NK-92 (cell line): ENCODE measurements at regions not wholly inside any gene's neighbourhood (a gene's known extent, or its start where the extent isn't known, plus 50 kb on each side); places are given as distances from the start of the nearest gene placed in this dataset.
"Not testable (repeated sequence)": the region's sequence is repeated elsewhere in the genome, so short reads cannot be mapped to it uniquely, and the experiment has no call there.

Source experiments
- DNase-seq: peaks from one replicate; lab custom pipeline; 2025; ENCODE audit not compliant: unreplicated experiment; lab: John Stamatoyannopoulos, UW

GRCh38 chr5:90338712-90339372 lies 70.7 kb downstream of the CETN3 start:
- no peak for DNase-seq

GRCh38 chr5:90337449-90338052 lies 72.0 kb downstream of the CETN3 start:
- DNase-seq = no peak

DNA sequence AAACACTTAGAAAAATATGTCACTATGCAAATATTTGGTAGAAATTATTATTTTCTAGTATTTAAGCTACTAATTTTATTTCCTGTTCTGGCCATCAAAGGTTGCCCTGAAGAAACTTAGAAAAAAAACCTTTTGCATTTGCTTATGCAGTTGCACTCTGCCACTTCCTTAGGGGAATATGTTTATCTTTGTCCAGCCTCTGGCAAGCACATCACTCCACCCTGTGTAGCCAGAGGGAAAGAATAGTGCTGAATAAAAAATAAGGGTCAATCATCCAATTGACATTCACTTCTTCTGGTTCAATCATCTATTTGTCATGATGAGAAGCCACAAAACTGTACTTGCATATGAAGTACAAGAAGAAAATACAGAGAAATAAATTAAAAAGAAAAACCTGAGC lies 72.8 kb downstream of the CETN3 start:
- DNase-seq = no peak

- DNase-seq = no peak
Observed at GRCh38 chr5:90334741-90335140, 74.8 kb downstream of the CETN3 start.

- no peak for DNase-seq
Observed at GRCh38 chr5:90329911-90330310, 79.6 kb downstream of the CETN3 start.

DNA sequence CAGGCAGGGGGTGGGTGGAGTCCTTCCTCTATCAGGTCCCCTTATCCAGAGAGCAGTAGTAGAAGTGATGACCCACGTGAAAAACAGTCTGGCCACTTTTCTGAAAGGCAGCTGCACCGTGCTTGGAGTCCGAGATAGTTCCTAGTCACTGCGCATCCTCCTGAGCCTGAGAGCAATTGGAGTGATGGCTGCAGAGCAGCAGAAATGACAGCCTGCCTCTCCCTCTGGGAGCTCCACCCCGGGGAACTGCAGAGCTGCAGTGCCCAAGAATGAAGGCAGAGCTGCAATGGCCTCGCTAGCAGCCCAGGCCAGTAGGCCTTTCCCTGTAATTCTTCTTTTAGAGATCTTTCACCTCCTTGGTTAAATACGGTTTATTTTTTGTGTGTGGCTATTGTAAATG lies 82.6 kb downstream of the CETN3 start:
- no peak for DNase-seq

- no peak for DNase-seq
Observed at GRCh38 chr5:90325093-90325492, 84.5 kb downstream of the CETN3 start.

GRCh38 chr5:90320348-90320747 lies 89.2 kb downstream of the CETN3 start:
- not testable (repeated sequence) for DNase-seq

DNA sequence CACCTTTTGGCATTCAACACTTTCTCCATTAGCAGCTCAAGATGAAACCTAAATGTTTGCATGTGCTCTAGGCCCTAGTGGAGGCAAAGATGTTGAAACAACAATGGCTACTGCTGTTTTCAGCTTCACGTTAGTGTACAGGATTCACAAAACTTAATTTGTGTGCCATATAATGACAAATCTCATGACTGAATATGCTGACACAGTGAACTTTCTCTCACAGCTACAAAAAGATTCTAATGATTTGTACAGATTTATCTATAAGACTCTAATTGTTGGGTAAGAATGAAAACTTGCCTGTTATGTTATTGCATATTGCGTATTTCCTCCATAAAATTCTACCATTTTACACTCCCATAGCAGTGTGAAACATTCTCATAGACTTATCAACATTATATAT lies 97.5 kb downstream of the CETN3 start:
- no peak for DNase-seq

- DNase-seq = no peak
Observed at GRCh38 chr5:90311401-90311800, 98.2 kb downstream of the CETN3 start.

DNA sequence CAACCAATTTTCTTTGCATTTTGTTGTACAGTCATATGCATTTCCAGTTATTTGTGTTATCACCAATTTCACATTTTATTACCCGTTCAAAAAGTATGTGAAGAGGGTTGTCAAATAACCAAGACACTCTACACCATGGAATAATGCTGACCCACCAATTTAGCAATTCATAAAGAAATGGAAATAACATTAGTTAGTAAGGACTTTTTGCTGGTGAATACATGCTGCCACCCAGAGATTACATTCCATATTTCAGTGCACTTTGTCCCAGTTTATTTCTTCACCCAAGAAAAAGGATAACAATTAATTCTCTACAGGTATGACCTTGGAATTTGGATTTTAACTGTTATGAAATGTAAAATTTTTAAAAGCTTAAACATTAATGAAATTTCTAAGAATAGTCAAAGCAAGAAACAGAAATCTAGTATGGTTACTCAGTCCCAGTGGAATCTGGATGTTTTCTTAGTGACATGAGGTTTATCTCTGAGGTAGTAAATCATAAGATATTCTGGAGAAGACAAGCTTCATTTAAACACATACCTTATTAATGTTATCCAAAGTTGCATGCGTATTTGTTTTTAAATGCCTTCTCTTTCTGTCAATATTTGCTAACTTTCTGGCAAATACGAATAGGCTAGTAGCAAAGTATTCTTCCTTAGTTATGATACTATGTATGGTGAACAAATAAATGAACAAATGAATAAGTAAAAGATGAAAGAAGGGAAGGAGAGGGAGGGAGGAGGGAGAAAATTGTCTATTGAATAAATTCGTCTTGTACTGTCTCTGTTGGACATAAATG lies 100.6 kb downstream of the CETN3 start:
- DNase-seq = no peak

DNA sequence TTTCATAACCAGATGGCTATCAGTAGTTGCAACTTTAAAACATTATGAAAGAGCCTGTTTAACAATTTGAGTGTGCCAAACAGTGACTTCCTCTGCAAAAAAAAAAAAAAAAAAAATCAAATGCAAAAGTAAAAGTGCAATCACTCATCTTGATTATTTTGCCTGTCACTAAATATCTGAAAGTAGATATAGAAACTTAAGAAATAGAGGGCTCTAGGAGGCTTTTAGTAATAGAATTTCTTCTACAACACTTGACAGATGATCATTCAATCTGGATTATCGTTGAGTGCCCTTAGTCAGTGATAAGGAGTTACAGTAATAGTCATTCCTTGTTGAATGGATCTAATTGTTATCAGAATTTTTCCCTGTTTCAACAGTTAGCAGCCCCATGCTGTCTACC lies 101.8 kb downstream of the CETN3 start:
- DNase-seq = no peak

- no peak for DNase-seq
Observed at GRCh38 chr5:90307322-90307721, 102.2 kb downstream of the CETN3 start.

DNA sequence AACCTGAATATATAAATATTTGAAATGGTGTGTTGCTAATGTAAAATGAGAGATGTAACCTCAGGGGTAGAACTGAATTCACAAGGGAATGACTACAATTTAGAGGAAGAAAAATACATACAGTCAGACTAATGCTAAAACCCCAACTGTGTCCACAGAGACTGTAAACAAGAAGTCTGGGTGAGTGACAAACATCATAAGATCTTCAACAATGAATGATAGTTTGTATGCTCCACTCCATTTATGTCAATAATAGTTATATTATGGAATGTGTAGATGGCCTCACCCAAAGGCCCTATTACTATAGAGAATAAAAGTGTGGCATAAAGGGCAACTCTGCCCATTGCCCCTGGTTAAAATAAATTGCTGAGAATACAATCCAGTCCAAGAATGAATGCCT lies 102.9 kb downstream of the CETN3 start:
- no peak for DNase-seq

DNA sequence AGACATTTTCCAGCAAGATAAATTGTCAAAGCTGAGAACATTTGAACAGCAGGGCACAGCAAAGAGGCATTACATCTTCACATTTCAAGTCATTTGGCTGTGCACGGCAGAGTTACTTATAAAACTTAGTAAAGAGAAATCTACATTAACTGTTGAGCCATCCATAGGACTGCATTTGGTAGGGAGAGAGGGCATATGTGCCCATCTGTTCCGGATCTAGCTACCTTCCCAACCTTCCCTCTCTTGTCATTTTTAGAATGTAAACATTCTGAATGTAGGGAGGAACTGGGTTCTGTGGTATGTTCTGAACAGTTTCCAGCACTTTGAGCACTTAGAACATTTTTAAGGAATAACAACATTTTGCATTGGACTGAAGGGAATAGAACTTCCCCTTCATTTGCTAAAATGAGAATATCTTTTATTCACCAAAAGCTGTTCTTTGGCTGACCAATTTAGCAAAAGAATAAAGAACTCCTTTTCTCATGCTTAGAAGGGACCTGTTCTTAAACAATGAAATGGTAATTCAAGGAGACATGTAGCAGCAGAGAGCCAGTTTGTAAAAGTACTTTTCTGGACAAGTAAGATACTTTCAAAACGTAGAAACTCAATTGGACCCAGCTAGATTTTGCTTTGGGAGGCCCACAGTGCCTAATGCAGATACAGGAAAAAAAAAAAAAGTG lies 104.4 kb downstream of the CETN3 start:
- DNase-seq = no peak

DNA sequence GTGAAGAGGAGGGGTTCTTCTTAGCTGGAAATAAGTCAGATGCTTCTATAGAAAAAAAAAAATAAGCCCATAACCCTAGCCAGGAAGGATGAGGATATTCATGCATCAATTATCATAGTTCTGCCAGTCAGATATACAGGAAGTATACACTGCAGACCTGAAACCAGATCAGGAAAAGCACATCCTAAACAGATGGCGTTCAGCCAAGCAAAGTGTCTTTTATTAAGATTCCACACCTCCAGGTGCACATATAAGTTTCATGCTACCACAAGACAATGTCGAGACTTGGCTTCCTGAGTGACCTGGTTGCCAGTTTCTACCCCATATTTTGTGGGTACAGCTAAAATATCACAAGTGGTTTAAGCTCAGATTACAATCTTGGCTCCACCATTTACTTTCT lies 108.3 kb downstream of the CETN3 start:
- DNase-seq = no peak

DNA sequence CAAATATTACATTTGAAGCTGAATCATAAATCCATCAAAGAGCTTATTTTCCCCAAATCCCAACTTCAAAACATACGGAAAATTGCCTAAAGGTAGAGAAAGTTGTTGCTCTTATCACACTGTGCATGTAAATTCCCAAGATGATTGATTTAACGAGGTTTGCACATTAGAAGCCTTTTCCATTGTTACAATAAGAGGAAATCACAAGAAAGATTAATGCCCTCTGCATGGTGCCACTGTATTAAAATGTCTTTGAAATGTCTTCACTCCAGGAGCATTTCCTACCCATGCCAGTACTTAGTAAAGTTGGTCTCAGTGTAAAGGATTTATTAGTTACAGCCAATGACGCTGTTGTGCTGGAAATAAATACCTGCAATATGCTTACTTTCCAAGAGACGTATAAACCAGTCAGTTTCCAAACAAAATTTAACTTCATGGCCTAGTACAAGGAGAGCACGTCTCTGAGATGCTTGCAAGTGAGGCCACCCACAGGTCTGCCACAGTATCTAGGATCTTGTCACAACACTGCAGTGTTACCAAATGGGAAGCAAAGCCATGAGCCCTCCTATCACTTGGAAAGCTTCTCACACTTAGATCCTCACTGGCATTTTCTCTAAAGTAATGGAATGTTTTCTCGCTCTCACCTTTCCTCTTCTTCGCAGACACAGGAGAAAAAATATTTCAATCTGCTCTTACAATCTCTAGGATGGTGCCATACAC lies 112.4 kb downstream of the CETN3 start:
- no peak for DNase-seq

- DNase-seq = no peak
Observed at GRCh38 chr5:90294604-90295003, 115.0 kb downstream of the CETN3 start.

GRCh38 chr5:90293931-90294330 lies 115.6 kb downstream of the CETN3 start:
- DNase-seq = no peak

GRCh38 chr5:90290648-90291047 lies 118.9 kb downstream of the CETN3 start:
- DNase-seq = no peak

DNA sequence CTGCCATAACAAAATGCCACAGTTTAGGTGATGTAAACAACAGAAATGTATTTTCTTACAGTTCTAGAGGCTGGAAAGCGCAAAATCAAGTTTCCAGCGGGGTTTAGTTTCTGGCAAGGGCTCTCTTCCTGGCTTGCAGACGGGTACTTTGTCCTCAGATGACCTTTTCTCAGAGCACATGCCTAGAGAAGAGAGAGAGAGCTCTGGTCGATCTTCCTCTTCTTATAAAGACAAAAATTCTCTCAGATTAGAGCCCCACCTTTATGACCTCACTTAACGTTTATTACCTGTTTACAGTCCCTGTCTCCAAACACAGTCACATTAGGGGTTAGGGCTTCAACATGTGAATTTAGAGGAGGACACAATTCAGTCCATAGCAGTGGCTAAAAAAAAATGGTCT lies 119.7 kb downstream of the CETN3 start:
- no peak for DNase-seq
